Loucy (cell line): ENCODE measurements at regions not wholly inside any gene's neighbourhood (a gene's known extent, or its start where the extent isn't known, plus 50 kb on each side); places are given as distances from the start of the nearest gene placed in this dataset.

Source experiments
- EZH2phosphoT487 ChIP-seq: fragments of 200-600 bp; IDR thresholded peaks from 2 replicates; pipeline ENCODE4 v1.6.1; 2018; ENCODE audit warnings: antibody characterized with exemption, mild to moderate bottlenecking, moderate library complexity, borderline replicate concordance
- TF ChIP-seq, protein P1 (sequence below): fragments of 200-600 bp; sonication (generic); conservative IDR thresholded peaks from 2 replicates; pipeline ENCODE4 v1.5.1; 2014; ENCODE audit warnings: mild to moderate bottlenecking, antibody characterized with exemption, low read length

DNA sequence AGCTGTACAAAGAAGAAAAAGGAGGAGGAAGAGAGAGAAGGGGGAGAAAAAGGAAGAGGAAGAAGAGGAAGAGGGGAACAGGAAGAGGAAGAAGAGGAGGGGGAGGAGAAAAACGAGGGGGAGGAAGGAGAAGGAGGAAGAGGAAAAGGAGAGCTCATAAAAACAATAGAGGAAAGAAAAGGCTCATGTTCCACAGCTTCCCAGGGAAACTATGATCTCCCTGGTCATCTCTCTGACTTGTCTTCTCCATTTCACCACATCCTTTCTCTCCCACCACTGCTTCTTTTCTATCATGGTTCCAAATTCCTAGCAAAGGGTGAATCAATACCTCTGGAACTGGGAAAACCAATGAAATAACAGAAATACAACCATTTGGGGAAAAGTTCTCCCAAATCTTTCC, 254.1 kb upstream of the ERCC4 start:
- TF ChIP-seq, protein P1, sequence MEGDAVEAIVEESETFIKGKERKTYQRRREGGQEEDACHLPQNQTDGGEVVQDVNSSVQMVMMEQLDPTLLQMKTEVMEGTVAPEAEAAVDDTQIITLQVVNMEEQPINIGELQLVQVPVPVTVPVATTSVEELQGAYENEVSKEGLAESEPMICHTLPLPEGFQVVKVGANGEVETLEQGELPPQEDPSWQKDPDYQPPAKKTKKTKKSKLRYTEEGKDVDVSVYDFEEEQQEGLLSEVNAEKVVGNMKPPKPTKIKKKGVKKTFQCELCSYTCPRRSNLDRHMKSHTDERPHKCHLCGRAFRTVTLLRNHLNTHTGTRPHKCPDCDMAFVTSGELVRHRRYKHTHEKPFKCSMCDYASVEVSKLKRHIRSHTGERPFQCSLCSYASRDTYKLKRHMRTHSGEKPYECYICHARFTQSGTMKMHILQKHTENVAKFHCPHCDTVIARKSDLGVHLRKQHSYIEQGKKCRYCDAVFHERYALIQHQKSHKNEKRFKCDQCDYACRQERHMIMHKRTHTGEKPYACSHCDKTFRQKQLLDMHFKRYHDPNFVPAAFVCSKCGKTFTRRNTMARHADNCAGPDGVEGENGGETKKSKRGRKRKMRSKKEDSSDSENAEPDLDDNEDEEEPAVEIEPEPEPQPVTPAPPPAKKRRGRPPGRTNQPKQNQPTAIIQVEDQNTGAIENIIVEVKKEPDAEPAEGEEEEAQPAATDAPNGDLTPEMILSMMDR = no peak
- TF ChIP-seq EZH2phosphoT487 = no peak
